Kidney (tissue), 13 donors: ENCODE measurements at regions not wholly inside any gene's neighbourhood (a gene's known extent, or its start where the extent isn't known, plus 50 kb on each side); places are given as distances from the start of the nearest gene placed in this dataset.

Experiments used
- DNase-seq, 5 donors: peaks; one replicate each; pipeline ENCODE4 v3.0.0-alpha.2; 2013 to 2020
- FAIRE-seq: peaks from 2 replicates; lab custom pipeline; 2012; peaks lifted over from hg19 to GRCh38; lab: Jason Lieb, UNC
- H3K27ac ChIP-seq, 2 donors: one replicate each; pipeline ENCODE4 v1.7.0; 2013; ENCODE audit warnings: low read depth in 2 of 2, low read length in 2 of 2, inconsistent platforms in 1 of 2
- H3K27me3 ChIP-seq: one replicate; pipeline ENCODE4 v1.7.1; 2013; ENCODE audit warnings: low read length, inconsistent platforms; ENCODE audit not compliant: control insufficient read depth, insufficient read depth
- H3K36me3 ChIP-seq, 3 donors: one replicate each; pipeline versions ENCODE4 v1.7.0 to v1.7.1; 2013; ENCODE audit warnings: low read length in 3 of 3, control low read depth in 1 of 3, inconsistent platforms in 1 of 3; ENCODE audit not compliant: insufficient read depth in 3 of 3, control insufficient read depth in 2 of 3
- H3K4me1 ChIP-seq, 3 donors: one replicate each; pipeline versions ENCODE4 v1.7.0 to v1.7.1; 2013; ENCODE audit warnings: low read length in 3 of 3, inconsistent platforms in 1 of 3, low read depth in 1 of 3; ENCODE audit not compliant: control insufficient read depth in 2 of 3, insufficient read depth in 2 of 3
- H3K4me3 ChIP-seq, 3 donors: one replicate each; pipeline versions ENCODE4 v1.7.0 to v1.8.1; 2013; ENCODE audit warnings: low read length in 3 of 3, control low read depth in 1 of 3, inconsistent platforms in 1 of 3
- H3K9ac ChIP-seq, 3 donors: one replicate each; pipeline versions ENCODE4 v1.7.0 to v1.7.1; 2013; ENCODE audit warnings: low read length in 3 of 3, control low read depth in 1 of 3, inconsistent platforms in 1 of 3
- H3K9me3 ChIP-seq, 3 donors: one replicate each; pipeline versions ENCODE4 v1.7.0 to v1.7.1; 2013; ENCODE audit warnings: low read length in 3 of 3, control low read depth in 1 of 3, inconsistent platforms in 1 of 3; ENCODE audit not compliant: control insufficient read depth in 2 of 3, insufficient read depth in 1 of 3
- CTCF ChIP-seq: IDR thresholded peaks from 3 replicates; pipeline ENCODE4 v1.5.1; 2012; ENCODE audit warnings: mild to moderate bottlenecking, moderate library complexity, borderline replicate concordance; ENCODE audit not compliant: insufficient read depth; ENCODE audit errors: extremely low read depth
- intact Hi-C: fragments of 100-400 bp; cut with DNase I; formaldehyde crosslinking; loops from one replicate; pipeline ENCODE4 v1.11.1; 2022
- donor health status: control.
- donor health status: control.
- donor health status: control.
- donor health status: control.
- donor health status: control.
- donor health status: DM: yes; HTN: yes; CAD: no.
- donor health status: Normal renal cell carcinoma (clear cell type).

- intact Hi-C loops: no loop called here
- no peak overlapping the region for H3K4me3 ChIP-seq
- H3K9me3 ChIP-seq: no peaks in the 10 kb centered on the region
- no peak overlapping the region for H3K9ac ChIP-seq
- H3K27ac ChIP-seq: no peak overlapping the region
- FAIRE-seq: no peak
- DNase-seq: no peak
- TF ChIP-seq CTCF: no peak
- H3K4me1 ChIP-seq: no peaks in the 10 kb centered on the region
- H3K36me3 ChIP-seq: no peaks in the 10 kb centered on the region
- no peaks in the 10 kb centered on the region for H3K27me3 ChIP-seq
These were observed 149.1 kb upstream of the GATA6 start for GRCh38 chr18:22020127-22020866.

GRCh38 chr18:22020867-22021370 is 148.5 kb upstream of the GATA6 start:
- H3K4me1 ChIP-seq: no peaks in the 10 kb centered on the region
- intact Hi-C loops: no loop called here
- H3K36me3 ChIP-seq: no peaks in the 10 kb centered on the region
- no peaks in the 10 kb centered on the region for H3K27me3 ChIP-seq
- H3K9me3 ChIP-seq: no peaks in the 10 kb centered on the region
- FAIRE-seq: no peak
- no peak overlapping the region for H3K9ac ChIP-seq
- DNase-seq: no peak
- H3K4me3 ChIP-seq: no peak overlapping the region
- H3K27ac ChIP-seq: no peak overlapping the region
- no peak for TF ChIP-seq CTCF

GRCh38 chr18:22021701-22022100 is 147.7 kb upstream of the GATA6 start:
- intact Hi-C loops: no loop called here
- no peaks in the 10 kb centered on the region for H3K4me1 ChIP-seq
- no peaks in the 10 kb centered on the region for H3K27me3 ChIP-seq
- DNase-seq: no peak
- no peaks in the 10 kb centered on the region for H3K36me3 ChIP-seq
- TF ChIP-seq CTCF: no peak
- H3K9ac ChIP-seq: no peak overlapping the region
- no peak overlapping the region for H3K27ac ChIP-seq
- no peak for FAIRE-seq
- no peaks in the 10 kb centered on the region for H3K9me3 ChIP-seq
- H3K4me3 ChIP-seq: no peak overlapping the region
